Superior temporal gyrus (tissue), 1 donor: ENCODE measurements at regions not wholly inside any gene's neighbourhood (a gene's known extent, or its start where the extent isn't known, plus 50 kb on each side); places are given as distances from the start of the nearest gene placed in this dataset.

Source experiments
- DNase-seq: peaks from one replicate; pipeline ENCODE4 v3.0.0-alpha.2; 2016; ENCODE audit errors: extremely low spot score

GRCh38 chr12:125674554-125675338 lies 609.5 kb downstream of the AACS start:
- DNase-seq = no peak

GRCh38 chr12:125676366-125676765 lies 611.1 kb downstream of the AACS start:
- DNase-seq = no peak

- no peak for DNase-seq
Observed at GRCh38 chr12:125677829-125678228, 612.6 kb downstream of the AACS start.

GRCh38 chr12:125678589-125678993 lies 613.4 kb downstream of the AACS start:
- DNase-seq = no peak

- DNase-seq = no peak
Observed at GRCh38 chr12:125683748-125684381, 618.6 kb downstream of the AACS start.

GRCh38 chr12:125684968-125685790 lies 619.9 kb downstream of the AACS start:
- DNase-seq = no peak

- DNase-seq = no peak
Observed at GRCh38 chr12:125685915-125686314, 620.7 kb downstream of the AACS start.

GRCh38 chr12:125687403-125687802 lies 622.2 kb downstream of the AACS start:
- DNase-seq = no peak

GRCh38 chr12:125687820-125688219 lies 622.6 kb downstream of the AACS start:
- no peak for DNase-seq

GRCh38 chr12:125688223-125688622 lies 623.0 kb downstream of the AACS start:
- no peak for DNase-seq

GRCh38 chr12:125688881-125689280 lies 623.6 kb downstream of the AACS start:
- DNase-seq = no peak

GRCh38 chr12:125689576-125690410 lies 624.6 kb downstream of the AACS start:
- DNase-seq = no peak

GRCh38 chr12:125690841-125691240 lies 625.6 kb downstream of the AACS start:
- DNase-seq = no peak

GRCh38 chr12:125696054-125696453 lies 630.8 kb downstream of the AACS start:
- no peak for DNase-seq

GRCh38 chr12:125704803-125705202 lies 639.6 kb downstream of the AACS start:
- DNase-seq = no peak

GRCh38 chr12:125720961-125721360 lies 655.7 kb downstream of the AACS start:
- DNase-seq = no peak

- no peak for DNase-seq
Observed at GRCh38 chr12:125734137-125734536, 668.9 kb downstream of the AACS start.

- no peak for DNase-seq
Observed at GRCh38 chr12:125738211-125738610, 673.0 kb downstream of the AACS start.

- peak; percentile 35 for DNase-seq
Observed at GRCh38 chr12:125742413-125742812, 677.2 kb downstream of the AACS start.

- DNase-seq = no peak
Observed at GRCh38 chr12:125744201-125744600, 679.0 kb downstream of the AACS start.

GRCh38 chr12:125755512-125755911 lies 690.3 kb downstream of the AACS start:
- DNase-seq = no peak

GRCh38 chr12:125766091-125766490 lies 700.9 kb downstream of the AACS start:
- no peak for DNase-seq
